ENCODE measurements at regions not wholly inside any gene's neighbourhood (a gene's known extent, or its start where the extent isn't known, plus 50 kb on each side); places are given as distances from the start of the nearest gene placed in this dataset.

GRCh38 chr3:66761093-66761780 is 236.9 kb upstream of the KBTBD8 start:
- H3K4me3 ChIP-seq: no peak overlapping the region
- no peak for TF ChIP-seq CTCF (IDR thresholded peaks at IDR 0.05 in 4 of 5, conservative IDR thresholded peaks at IDR 0.05 in 1 of 5)
- no peak for TF ChIP-seq POLR2A (IDR thresholded peaks at IDR 0.05)
- no peaks in the 10 kb centered on the region for H3K9me3 ChIP-seq
- DNase-seq (peak; percentile 68 to 87), ATAC-seq (peak; percentile 91 to 94)
- in situ Hi-C loops (cut with MboI; ENCODE audit: low sequenced_read_pairs in 4 of 4): no loop called here
- no peaks in the 10 kb centered on the region for H3K27me3 ChIP-seq
- H3K4me1 ChIP-seq: peaks cover 29 to 33% of the 10 kb centered on the region in 2 donors
- peak overlapping the region; percentile 25 to 87 (median 82) for H3K27ac ChIP-seq
- no peaks in the 10 kb centered on the region for H3K36me3 ChIP-seq
- intact Hi-C loops (cut with DNase I; ENCODE audit: low total_unique reads): loop anchor here (5.0 kb wide), 4 partner anchors 56 to 354 kb away; partner anchors contain the start of gene LRIG1

DNA sequence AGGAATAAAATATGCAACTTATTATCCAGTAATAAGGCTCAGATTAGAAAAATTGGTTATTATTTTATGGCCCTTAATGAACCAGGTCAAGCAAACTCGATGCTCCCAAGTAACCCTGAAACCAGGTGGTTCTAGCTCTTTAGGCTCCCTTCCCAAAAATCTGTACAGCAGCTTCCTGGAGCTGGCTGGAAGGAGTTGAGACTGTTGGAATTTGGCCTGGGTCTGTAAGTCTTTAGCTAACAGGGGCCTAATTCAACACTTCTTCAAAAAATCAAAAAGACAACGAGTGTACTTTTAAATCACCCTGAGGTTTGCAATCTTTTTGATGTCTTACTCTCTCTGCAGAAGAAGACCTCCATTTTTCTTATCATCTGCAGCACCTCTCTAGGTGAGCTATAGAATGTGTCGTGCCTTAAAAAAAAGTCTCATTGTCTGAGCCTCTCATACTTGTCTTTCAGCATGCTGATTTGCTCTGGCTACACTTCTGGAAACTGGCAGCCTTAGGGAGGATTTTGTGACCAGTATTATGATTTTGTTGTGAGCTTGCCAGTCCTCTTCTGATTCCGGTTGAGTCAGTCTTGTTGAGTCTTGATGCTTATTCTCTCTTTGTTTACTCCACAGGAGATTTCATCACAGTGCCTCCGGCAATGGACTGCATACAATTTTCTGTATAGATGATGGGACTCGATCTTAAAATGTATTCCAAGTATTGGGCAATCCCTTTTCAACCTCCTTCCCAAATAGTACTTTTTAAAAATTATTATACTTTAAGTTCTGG is 235.0 kb upstream of the KBTBD8 start:
- no peaks in the 10 kb centered on the region for H3K9me3 ChIP-seq
- peaks cover 29 to 33% of the 10 kb centered on the region in 2 donors for H3K4me1 ChIP-seq
- ATAC-seq: peak; percentile 89 to 94
- no peak overlapping the region for H3K4me3 ChIP-seq
- TF ChIP-seq CTCF (IDR thresholded peaks at IDR 0.05 in 4 of 5, conservative IDR thresholded peaks at IDR 0.05 in 1 of 5): no peak
- TF ChIP-seq POLR2A (IDR thresholded peaks at IDR 0.05): no peak
- in situ Hi-C loops (cut with MboI; ENCODE audit: low sequenced_read_pairs in 4 of 4): no loop called here
- intact Hi-C loops (cut with DNase I; ENCODE audit: low total_unique reads): loop anchor here (5.0 kb wide), 4 partner anchors 54 to 356 kb away; partner anchors contain the start of gene LRIG1
- H3K27ac ChIP-seq: peak overlapping the region; percentile 33 to 87 (median 82)
- peak; percentile 56 to 66 for DNase-seq
- no peaks in the 10 kb centered on the region for H3K36me3 ChIP-seq
- no peaks in the 10 kb centered on the region for H3K27me3 ChIP-seq

GRCh38 chr3:66778107-66778506 is 220.0 kb upstream of the KBTBD8 start:
- no peaks in the 10 kb centered on the region for H3K27me3 ChIP-seq
- TF ChIP-seq POLR2A (IDR thresholded peaks at IDR 0.05) (no peak), CTCF (IDR thresholded peaks at IDR 0.05 in 4 of 5, conservative IDR thresholded peaks at IDR 0.05 in 1 of 5) (no peak)
- H3K4me1 ChIP-seq: no peaks in the 10 kb centered on the region
- no peaks in the 10 kb centered on the region for H3K9me3 ChIP-seq
- H3K4me3 ChIP-seq: no peak overlapping the region
- no peak overlapping the region for H3K27ac ChIP-seq
- H3K36me3 ChIP-seq: no peaks in the 10 kb centered on the region
- intact Hi-C loops (cut with DNase I; ENCODE audit: low total_unique reads): no loop called here
- in situ Hi-C loops (cut with MboI; ENCODE audit: low sequenced_read_pairs in 4 of 4): no loop called here
- ATAC-seq (no peak), DNase-seq (no peak)

- Histone ChIP-seq H3K4me3 (no peak overlapping the region), H3K9me3 (no peaks in the 10 kb centered on the region), H3K36me3 (no peaks in the 10 kb centered on the region), H3K27me3 (no peaks in the 10 kb centered on the region), H3K27ac (no peak overlapping the region), H3K4me1 (no peaks in the 10 kb centered on the region)
- no peak for DNase-seq
- ATAC-seq: no peak
- TF ChIP-seq POLR2A (IDR thresholded peaks at IDR 0.05): no peak
- TF ChIP-seq CTCF (IDR thresholded peaks at IDR 0.05 in 4 of 5, conservative IDR thresholded peaks at IDR 0.05 in 1 of 5): no peak
- in situ Hi-C loops (cut with MboI; ENCODE audit: low sequenced_read_pairs in 4 of 4): no loop called here
- intact Hi-C loops (cut with DNase I; ENCODE audit: low total_unique reads): no loop called here
Measured at GRCh38 chr3:66778777-66779176, 219.3 kb upstream of the KBTBD8 start.

Measured in gastrocnemius medialis (tissue), 4 donors.